GM21423 (cell line): ENCODE measurements at regions not wholly inside any gene's neighbourhood (a gene's known extent, or its start where the extent isn't known, plus 50 kb on each side); places are given as distances from the start of the nearest gene placed in this dataset.

Experiments used
- ATAC-seq: cut with Tn5 transposase; IDR thresholded peaks from one replicate; pipeline ENCODE4 v1.9.1; 2021; ENCODE audit warnings: mild to moderate bottlenecking, moderate library complexity; ENCODE audit not compliant: unreplicated experiment

DNA sequence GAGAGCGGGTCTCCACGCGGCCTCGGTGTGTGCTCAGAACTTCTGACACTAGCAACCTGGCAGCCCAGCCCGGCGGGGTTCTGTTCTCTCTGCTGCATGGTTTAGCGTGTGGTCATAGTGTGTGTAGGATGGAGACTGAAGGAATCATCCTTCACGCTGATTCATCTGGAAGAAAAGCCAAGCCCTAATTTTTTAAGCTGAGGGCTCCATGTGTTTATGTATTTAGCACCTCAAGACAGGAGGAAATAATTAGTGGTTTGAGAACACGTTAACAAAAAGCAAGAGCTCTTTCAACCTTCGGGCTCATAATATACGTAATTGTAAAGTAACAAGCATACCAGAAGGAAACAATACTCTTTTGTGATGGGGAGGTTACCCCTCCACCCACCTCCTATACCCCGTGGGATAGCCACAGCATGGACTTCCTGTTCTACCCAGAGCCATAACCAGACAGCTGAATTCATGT, 504.6 kb upstream of the MKI67 start:
- ATAC-seq: no peak

DNA sequence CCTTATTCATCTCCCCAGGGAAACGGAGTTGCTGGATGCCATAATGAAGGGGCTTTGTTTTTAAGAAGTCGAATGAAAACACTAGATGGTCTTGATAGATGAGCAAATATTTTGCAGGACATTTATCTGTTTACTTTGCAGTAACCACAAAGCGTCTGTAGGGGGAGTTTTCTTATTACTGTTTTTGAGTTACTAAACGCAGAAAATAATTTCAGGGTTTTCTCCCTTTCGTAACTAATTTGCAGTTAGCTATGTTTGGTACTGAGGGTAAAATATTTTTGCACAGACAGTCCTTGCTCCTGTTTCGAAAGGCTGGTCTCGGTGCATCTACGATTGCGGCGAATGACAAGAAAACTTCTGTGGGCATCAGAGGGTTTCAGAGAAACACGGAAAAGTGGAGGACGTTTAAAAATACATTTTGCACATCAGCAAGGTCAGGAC, 505.6 kb upstream of the MKI67 start:
- no peak for ATAC-seq

DNA sequence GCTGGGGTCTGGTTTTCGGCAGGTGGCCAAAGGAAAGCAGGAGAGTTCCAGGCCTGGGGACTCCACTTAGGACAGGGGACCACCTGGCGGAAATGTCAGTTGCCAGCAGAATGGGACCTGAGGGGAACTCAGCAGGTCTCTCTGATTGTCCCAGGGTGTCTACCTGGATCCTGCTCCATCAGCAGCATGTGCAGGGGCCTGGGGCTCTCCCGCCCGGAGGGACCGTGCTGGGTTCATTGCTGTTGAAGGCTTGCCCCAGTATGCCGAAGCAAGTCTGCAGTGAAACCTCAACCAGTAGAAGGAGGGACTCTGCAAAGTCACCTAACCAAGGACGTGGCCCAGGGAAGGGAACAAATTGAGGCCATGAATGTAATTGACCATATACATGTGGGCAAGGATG, 506.5 kb upstream of the MKI67 start:
- no peak for ATAC-seq

DNA sequence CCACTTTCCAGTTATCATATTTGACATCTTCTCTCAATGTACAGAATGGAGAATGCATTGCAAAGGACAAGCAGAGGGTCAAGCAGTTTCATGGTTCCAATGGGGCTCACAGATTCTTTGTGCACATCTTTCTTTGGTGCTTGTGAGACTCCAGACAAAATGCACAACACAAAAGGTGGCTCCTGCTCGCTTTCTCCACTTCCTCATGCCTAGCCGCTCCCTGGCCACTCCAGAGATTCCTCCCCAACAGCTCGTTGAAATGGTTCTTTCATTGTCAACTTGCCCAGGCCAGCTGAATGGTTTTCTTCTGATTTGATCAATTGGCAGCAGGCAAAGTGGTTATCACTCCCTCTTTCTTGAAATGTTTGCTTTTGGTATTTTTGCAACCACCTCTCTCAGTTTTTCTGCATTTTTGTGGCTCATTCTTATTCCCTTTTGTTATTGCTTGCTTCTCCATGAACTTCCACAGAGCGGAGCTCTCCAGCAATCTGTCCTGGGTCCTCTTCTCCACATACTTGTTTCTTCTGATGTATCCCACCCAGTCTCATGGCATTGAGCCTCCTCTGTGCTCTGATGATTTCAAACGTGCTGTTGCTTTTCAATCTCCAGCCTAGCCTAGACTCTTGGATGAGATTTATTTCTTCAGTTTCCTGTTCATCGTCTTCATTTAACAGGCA, 507.8 kb upstream of the MKI67 start:
- no peak for ATAC-seq

DNA sequence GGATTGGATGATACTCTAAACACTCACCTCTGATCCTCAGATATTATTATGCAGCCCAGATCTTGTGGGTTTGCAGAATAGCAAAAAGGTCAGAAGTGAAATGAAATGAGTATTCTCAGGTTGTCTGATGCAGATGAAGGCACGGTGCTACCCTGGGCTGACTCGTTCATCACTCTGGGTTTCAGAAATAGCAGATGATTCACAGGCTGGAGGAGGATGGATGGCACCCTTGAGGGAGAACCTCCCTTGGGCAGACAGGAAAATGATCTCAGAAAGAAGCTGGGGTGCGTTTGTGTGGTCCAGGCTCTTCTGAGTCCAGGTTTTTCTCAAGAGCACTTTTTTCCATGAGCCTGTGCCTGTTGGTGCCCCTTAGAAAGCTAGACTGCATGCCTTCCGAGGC, 515.8 kb upstream of the MKI67 start:
- no peak for ATAC-seq

DNA sequence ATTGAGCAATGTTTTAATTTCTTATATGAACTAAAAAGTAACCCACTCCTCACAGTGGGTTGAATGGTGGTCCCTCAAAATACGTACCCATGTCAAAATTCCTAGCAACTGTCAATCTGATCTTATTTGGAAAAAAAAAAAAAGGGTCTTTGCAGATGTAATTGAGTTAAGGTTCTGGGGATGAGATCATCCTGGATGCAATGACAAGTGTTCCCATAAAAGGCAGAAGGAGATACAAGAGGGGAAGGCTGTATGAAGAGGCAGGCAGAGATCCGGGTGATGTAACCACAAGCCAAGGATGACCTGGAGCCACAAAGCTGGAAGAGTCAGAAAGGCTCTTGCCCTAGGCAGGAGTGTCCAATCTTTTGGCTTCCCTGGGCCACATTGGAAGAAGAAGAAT, 516.3 kb upstream of the MKI67 start:
- no peak for ATAC-seq

DNA sequence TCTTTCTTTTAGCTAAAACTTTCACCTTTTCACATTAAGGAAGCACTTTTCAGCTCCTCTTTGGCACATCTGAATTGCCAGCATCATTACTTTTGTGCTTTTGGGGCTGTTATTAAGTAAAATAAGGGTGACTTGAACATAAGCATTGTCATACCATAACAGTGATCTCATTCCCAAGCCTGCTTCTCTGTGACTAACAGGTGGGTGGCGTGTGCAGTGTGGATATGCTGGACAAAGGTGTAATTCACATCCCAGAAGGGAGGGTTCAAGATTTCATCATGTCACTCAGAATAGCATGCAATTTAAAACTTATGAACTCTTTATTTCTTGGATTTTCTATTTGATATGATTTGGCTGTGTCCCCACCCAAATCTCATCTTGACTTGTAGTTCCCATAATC, 517.4 kb upstream of the MKI67 start:
- no peak for ATAC-seq

DNA sequence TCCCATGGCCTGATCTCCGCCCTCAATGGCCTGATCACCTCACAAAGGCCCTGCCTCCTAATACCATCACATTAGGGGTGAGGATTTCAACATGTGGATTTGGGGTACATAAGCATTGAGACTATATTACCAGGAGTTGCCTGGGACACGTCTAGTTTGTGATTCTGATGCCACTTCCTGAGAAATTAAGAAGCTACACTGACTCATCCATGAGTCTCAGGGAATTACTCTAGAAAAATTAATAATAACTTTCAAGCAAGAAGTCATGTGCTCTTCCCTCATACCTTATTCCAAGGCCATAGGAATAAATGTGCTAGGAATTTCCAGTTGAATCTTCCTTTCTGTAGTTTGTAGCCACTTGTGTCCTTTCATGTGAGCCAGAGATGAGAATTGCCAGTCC, 519.3 kb upstream of the MKI67 start:
- ATAC-seq: no peak

DNA sequence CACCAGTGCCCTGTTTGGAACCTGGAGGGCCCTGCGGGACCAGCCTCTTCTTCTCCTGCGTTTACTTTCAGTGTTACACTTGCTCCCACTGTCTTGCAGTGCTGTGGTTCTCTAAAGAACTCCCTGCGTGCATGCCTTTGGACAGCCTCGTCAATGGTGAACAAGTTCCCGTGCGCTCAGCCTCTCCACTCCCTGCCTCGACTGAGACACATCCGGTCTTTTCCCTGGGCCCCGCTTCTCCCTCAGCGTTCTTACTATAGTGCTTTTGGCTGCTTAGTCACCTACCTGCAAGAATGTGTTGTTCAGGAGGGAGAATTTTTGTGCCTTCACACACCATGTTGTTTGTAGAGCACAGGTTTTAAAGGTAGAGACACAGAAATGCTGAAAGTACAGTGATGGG, 520.7 kb upstream of the MKI67 start:
- ATAC-seq: no peak

DNA sequence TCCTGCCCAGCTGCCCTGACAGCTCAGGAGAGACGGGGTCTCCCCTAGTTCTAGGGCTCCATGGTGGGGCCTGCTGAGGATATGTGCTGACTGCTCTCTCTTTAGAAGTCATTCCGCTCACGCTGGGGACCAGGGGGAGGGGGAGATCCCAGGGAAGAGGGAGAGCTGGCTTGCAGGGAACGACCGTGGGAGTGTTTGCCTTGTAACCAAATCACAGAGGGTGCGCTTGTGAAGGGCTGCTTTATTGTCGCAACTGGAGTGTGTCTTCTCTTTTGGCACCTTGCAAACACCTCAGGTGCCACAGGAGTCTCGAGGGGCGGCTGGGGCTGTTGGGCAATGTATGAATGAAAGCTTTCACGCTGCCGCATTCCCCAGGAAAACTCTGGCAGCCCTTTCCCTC, 531.3 kb upstream of the MKI67 start:
- ATAC-seq: no peak

DNA sequence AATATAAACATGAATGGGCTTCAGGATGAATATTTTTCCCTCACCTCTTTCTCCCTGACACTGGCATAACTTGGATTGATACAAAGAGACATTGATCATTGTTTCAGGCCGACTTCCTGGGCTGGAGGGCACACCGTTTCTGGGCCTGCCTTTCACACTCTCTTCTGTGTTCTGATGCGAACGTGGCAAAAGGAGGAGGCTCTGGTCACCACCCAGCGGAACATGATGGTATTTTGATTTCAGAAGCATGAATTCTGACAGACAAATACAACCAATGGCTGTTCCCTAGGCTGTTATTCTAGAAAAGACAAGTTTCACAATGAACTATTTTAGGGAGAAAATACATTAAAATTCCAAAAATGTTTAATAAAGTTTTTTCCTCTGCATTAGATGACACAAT, 534.5 kb upstream of the MKI67 start:
- ATAC-seq: no peak

DNA sequence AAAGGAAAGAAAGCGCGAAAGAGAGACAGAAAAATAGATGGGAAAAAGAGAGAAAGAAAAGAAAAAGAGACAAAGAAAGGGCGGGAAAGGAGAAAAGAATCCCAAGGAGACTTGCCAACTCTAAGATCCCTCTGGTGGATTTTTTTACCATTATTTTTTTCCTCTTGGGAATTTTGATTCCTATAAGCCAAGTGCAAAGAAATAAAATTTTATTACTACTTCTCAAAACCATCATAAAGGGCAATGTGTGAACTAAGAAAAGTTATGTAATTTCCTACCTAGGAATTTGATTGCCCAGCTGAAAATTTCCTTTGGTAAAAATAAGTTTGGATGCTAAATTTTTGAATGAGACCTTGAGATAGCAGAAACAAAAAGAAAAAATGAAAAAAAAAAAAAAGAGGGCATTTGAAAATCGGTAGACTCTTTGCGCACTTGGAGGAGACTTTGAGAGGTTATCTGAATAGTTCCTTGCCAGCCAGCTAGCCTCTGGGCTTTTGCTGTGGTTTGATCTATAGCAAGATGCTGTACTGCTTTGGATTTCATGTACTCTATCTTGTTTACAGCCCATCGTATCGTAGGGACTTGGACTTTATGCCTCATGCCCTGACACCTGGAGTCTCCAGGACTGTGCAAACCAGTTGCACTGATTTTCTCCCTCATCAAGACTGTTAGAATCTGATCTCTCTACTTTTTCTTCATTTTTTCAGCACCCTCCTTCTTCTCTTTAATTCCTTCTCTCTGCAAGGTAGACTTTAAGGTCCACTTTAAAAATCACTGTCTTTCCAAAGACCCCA, 535.4 kb upstream of the MKI67 start:
- no peak for ATAC-seq

DNA sequence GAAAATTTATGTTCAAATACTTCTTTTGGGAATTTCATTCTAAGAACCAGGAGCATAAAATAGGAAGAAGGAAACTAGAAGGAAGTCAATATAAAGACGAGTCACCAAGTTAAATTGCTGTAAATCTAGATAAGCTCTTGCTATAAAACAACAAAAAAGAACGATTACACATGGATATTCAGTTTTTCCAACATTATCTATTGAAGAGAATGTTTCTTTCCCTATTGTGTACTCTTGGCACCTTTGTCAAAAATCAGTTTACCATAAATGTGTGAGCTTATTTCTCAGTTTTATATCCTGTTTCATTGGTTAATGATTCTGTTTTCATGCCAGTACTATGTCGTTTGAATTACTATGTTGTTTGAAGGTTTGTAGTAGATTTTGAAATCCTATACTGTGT, 536.3 kb upstream of the MKI67 start:
- no peak for ATAC-seq

DNA sequence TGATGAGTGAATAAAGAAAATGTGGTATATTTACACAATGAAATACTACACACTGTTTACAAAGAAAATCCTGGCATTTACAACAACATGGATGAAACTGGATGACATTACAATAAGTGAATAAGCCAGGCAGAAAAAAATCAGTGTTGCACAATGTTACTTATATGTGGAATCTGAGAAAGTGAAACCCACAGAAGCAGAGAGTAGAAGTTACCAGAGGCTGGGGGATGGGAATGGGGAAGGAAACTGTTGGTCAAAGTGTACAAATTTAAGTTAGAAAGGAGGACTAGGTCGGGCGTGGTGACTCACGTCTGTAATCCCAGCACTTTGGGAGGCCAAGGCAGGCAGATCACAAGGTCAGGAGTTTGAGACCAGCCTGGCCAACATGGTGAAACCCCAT, 538.5 kb upstream of the MKI67 start:
- no peak for ATAC-seq

DNA sequence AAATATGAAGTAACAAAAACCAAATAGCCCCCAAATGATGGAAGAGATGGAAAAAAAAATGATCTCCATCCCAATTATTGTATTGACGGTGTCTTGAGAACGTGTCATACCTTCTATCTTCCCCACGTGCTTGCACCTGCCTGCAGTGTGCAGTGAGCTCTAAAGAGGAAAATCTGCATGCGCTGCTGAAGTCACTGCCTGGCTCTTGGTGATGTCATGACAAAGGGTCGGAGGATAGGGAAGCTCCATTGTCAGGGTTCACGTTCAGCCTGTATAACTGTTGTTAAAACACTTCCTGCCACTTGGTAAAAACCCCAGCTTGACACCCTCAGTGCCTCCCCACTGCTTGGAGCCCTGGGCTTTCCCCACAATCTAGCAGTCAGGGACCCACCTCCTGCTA, 549.2 kb upstream of the MKI67 start:
- no peak for ATAC-seq

DNA sequence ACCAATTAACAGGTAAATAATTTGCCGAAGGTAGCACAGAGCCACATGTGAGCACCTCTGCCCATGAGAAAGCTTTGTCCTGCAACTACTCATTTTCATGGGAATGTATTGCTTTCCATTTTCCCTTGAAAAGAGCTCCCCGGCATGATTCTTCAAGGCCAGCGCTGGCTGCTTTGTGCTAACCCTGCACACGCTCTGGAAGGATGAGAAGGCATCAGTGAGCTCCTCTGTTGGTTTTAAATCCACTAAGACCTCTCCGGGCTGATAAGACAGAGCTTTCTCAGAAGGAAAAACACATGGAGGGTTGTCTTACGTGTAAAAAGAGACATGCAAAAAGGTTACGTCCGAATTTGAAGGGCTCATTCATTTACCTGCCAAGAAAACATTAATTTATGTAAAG, 553.9 kb upstream of the MKI67 start:
- no peak for ATAC-seq

DNA sequence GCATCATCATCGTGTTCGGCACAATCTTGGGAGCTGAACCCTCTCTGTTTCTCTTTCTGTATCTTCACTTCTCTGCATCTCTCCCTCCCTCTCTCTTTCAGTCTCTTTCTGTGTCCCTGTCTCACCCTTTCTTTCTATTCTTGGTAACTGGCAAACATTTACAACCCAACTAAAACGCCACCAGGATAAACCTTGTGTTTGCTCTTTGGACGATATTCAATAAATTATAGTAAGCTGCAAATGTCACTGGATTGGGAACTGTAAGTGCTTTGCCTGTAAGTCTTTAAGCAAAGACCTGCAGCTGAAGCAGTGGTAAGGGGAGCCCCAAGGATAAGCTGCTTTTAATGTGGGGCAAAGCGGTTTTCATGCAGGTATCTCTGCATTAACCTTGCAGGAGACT, 558.0 kb upstream of the MKI67 start:
- ATAC-seq: no peak

DNA sequence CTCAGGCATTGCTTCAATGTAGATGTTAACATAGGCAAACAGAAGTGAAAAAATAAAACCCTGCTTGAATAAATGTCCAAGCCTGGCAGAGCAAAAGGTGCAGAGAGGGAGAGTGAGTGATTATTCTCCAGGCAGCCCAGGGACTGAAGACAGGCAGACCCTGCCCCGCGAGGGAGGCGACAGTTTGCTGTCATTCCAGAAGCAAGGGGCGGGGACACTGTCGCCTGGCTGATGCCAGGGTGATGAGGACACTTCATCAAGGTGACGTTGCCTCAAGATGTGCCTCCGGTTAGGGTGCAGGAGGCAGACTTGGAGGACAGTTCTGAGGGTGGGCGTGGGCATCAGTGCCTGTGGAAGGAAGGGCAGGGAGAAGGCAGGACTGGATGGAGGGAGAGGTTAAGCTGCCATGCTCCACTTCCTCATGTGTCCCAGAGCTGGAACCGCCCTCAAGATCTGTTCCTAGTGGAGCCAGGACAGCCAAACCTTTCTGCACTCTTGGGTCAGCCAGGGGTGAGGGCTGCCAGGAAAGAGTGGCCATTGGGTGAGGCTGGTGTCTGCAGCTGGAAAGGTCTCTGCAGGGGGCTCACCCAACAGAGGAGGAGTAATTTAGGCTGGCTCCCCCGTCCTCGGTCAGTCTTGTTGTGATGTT, 560.5 kb upstream of the MKI67 start:
- ATAC-seq: no peak

DNA sequence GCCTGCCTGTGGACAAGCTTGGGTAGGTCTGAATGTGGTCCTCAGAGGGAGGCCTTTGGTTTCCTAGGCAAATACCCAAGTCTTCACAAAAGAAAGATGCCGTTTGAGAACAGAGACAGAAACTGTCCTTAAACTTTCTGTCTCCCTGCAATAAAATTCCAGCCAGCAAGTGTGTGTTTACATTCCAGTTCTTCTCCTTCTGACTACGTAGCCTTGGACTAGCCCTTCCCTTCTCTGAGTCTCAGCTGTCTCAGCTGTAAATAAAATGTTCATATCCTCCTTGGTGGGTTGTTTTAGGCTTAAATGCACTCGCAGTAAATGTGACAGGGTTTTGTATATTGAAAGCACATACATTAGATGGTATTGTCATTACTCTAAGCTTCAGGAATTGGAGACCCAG, 561.2 kb upstream of the MKI67 start:
- no peak for ATAC-seq

DNA sequence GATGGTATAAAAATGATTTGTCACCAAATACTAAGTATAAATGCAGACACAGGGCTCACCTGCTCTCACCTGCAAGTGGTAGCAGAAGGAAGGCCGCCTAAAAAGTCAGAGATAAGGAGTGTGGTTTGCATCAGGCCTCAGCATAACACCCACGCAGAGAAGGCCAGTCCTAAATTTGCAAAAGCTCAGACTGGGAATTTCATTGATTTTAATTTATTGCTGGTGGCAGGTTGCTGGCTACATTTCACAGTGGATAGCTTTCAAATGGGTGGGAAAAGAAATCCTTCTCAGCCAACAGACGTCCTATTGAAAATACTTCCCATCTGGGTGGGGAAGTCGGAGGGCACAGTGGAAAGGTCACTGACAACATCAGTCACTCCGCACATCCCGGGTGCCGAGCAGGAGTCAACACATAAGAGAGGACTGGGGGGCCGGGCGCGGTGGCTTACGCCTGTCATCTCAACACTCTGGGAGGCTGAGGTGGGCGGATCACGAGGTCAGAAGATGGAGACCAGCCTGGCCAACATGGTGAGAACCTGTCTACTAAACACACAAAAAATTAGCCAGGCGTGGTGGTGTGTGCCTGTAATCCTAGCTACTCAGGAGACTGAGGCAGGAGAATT, 561.8 kb upstream of the MKI67 start:
- no peak for ATAC-seq

DNA sequence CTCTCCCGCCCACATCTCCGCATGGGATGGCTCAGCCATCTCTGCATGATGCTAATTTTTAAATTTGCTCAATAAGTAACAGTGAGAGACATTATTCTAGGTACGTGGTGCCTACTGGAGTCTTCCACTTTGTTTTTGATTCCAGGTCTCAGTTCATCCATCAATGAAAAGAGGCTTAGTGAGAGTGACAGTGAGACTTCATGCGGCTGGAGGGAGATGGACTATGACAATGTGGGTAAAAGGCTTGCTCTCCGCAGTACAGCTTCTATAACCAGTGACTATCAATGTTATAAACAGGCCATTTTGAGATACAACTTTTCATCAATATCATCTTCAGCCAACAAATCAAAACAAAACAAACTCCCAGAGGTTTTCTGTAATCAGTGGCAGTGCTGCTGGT, 563.4 kb upstream of the MKI67 start:
- no peak for ATAC-seq
